ELR (cell line): ENCODE measurements at regions not wholly inside any gene's neighbourhood (a gene's known extent, or its start where the extent isn't known, plus 50 kb on each side); places are given as distances from the start of the nearest gene placed in this dataset.

Experiments
- DNase-seq: peaks from one replicate; pipeline ENCODE4 v3.0.0-alpha.2; 2015; ENCODE audit warnings: low read depth

DNA sequence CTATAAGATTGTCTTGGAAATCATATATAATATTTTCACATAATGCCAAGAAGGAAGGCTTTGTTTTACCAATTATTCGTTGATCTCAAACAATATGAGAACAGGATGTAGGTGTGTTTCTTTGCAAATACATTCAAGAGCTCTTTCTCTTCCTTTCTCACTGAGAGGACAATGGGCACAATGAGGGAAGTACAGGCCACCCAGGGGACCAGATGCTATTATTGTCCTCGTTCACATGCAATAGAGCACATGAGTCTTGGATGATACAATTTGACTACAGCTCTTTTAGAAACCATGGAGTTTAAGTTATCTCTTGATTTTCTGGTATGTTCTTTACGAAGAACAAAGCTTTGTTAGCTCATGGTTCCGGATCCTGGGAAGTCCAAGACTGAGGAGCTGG, 323.7 kb upstream of the KLF6 start:
- DNase-seq, result no peak

DNA sequence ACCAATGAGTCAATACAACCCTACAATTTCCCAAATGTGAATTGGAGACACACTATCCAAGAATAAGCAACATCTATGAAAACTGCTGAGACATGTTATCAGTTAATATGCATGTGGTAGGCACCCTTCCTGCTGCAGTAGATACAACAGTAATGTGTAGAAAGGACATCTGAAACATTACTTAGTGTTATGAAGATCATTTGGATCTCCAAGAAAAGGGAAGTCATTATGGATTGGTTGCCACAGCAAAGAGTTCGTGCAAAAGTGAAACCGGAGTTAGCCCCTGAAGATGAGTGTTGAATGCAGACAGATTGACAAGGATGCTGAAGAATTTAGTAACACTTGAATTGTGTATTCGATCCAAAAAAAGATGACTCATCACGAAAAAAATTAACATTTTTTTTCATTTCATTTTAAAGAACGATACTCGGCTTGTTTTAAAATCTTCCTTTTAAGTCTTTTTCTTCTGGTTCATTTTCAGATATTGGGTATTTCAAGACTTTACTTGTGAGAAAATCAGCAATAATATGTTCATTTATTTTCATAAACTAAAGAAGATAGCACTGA, 322.4 kb upstream of the KLF6 start:
- DNase-seq, result no peak

DNA sequence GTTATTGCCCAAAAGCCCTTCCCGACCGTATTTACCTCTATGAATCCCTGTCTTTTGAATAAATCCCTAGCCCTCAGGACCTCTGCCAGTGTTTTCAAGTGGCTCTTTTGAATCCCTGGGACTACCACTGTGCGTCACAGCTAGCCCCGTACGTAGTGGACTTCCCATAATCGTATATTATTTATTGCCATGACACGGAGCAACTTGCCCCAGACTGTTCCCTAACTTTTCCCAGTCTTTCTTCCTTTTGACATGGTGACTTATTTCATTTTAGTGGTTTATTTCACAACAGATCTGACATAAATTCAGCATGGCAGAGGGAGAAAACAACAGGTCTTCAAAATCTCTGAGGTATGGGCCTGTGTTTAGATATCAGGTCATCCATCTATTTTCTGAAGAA, 318.6 kb upstream of the KLF6 start:
- no peak for DNase-seq

DNA sequence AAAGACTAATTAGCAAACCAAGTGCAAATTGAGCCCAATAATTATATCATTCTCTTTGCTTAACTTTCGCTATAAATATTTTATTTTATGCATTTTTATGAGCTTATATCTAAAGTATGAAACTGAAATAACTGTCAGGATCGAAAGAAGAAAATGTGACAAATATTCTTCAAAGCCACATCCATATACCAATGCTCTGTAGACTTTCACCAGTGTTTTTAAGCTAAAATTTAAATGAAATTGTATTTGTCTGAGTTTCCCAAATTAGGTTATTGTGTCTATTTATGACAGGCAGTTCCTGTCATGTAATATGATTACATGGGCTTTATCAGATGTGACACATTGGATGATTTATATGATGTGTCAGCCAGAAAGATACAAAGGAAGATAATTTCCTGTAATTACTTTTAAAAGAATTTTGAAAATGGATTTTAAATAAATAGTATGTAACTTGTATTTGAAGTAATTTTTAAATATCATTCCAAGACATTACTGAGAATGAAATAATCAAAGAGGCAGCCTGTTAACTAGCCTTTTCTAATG, 317.9 kb upstream of the KLF6 start:
- peak; percentile 21 for DNase-seq

DNA sequence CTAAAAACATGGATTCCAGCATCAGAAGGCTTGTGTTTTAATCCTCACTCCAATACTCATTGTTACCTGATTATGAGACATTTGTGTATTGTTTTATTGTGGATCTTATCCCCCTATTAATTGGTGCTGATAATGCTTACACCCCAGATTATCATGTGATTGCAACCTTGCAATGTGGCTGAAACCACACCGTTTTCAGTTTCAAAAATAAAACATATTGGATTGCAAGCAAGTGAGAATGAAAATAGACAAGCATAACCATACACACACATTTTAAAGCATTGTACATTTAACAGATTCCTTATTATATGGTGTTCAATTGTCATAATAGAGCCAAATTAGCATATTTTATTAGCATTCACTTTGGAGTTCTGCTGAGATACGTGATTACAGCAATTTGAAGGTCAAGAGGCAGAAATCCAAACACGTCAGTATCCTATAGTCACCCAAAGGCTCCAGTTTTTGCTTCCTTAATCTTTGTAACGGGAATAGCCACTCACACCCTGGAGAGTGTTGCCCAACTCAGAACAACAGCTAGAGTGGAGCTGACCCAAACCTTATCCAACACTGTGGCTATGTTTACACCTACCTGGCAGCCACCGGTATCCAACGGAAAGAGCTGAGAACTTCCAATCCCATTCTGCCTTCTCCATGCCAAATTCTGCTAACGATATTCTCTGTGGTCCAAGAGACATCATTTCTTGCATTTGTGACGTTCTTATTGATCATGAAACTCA, 317.1 kb upstream of the KLF6 start:
- DNase-seq, result no peak

DNA sequence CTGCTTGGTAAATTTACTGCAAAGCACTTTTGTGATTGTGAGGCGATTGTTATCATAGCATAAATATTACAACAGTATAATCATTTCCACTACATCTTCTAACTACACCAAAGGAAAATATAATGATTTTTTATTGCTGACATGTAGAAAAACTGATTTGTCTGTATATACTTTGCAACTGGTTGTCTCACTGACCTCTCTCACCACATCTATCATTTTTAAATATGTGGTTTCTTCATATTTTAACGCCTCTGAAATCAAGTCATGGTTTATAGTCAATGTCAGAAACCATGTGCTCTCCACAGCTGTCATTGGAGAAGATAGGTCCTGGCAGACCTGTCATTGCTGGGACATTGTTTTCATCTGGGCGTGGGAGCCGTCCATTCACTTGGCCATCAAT, 315.4 kb upstream of the KLF6 start:
- no peak for DNase-seq

DNA sequence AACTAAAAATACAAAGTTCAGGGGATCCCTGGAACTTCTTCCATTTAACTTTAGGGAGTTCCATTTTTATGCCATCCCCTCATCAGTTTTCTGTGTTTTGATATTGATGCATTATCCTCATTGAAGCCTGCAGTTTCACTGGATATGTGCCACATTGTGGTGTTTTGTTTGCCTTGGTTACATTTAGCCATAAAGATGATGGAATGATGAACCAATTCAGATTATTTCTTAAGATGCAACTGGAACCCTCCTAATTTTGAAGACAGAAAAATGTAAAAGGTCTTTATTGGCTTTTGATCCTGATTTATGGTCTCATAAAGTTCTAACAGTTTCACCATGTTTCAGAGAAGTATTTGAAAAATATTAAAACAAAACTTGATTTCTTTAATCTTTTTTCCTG, 314.2 kb upstream of the KLF6 start:
- no peak for DNase-seq

DNA sequence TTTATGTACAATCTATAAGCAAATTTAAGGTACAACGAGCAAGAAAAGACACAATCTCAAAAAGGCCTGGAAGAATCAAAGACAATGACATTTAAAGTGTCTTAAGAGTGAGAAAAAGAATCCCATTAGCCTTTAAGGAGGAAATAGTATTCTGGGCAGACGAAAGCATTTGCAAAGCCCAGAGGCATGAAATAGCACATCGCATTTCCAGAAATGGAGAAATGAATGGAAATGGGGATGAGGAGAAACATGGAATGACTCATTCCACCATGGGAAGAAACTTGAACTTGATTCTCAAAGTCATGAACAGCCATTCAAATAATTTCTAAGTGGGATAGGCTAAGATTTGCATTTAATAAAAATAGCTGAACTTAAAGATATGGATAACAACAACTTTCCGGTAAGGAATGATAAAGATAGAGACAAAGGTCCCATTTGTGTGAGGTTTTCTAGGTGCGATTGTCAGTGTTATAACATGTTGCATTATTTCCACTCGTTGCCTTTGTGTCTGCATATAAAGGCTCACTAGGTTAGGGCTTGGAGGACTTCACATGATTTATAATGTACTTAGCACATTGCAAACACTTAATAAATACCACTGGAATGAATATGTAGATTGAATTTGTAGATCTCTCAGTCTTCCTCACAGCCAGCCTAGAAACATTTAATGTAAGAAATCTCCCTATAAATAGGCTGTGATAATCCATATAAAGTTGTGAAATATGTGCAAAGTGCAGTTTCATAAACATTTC, 310.3 kb upstream of the KLF6 start:
- no peak for DNase-seq

DNA sequence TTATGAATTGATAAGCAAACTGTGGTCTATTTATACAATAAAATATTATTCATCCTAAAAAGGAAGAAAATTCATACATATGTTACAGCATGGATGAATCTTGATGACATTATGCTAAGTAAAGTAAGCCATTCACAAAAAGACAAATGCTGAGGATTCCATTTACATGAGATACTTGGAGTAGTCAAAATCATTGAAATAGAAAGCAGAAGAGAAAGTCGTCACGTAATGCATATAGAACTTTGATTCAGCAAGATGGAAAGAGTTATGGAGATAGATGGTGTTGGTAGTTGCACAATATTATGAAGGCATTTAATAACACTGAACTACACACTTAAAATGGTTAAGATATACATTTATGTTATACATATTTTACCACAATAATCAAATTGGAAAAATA, 309.7 kb upstream of the KLF6 start:
- DNase-seq, result no peak

DNA sequence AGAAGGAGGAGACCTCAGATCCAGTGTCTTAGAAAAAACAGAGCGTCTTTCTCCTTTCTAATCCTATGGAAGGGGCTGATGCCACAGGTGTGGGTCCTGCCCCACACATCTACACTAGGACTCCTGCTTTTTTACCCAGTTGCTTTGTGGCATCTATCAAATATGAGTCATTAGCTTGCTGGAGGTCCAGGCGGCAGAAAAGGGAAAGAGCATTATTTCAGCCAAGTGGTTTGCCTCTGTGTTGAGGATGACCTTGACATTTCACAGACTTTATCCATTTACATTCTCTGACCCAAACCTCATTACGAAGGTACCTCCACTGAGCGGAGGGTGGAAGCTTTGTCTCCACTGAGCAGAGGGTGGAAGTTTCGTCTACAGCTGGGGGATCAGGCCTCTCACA, 308.4 kb upstream of the KLF6 start:
- peak; percentile 19 for DNase-seq

DNA sequence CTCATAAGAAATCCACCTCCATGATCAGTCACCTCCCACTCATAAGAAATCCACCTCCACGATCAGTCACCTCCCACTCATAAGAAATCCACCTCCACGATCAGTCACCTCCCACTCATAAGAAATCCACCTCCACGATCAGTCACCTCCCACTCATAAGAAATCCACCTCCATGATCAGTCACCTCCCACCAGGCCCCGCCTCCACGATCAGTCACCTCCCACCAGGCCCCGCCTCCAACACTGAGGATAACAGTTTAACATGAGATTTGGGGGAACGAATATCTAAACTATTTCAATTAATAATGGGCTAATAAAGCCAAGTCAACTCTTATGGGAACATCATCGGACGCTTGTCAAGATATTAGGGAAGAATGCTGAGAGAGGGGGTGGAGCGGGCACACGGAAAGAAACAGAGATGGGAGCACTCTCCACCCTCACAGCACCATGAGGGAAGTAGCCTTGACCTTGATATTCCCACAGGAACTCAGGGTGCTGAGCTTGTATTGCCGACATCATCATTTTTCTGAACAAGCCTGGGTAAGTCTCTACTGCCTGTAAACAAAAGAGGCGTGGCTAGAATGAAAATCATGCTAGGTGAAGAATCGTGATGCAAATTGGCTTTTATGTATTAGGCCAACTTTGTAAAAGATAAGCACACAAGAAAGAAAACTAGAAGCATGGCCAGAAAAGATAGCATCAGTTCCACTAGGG, 303.5 kb upstream of the KLF6 start:
- no peak for DNase-seq

DNA sequence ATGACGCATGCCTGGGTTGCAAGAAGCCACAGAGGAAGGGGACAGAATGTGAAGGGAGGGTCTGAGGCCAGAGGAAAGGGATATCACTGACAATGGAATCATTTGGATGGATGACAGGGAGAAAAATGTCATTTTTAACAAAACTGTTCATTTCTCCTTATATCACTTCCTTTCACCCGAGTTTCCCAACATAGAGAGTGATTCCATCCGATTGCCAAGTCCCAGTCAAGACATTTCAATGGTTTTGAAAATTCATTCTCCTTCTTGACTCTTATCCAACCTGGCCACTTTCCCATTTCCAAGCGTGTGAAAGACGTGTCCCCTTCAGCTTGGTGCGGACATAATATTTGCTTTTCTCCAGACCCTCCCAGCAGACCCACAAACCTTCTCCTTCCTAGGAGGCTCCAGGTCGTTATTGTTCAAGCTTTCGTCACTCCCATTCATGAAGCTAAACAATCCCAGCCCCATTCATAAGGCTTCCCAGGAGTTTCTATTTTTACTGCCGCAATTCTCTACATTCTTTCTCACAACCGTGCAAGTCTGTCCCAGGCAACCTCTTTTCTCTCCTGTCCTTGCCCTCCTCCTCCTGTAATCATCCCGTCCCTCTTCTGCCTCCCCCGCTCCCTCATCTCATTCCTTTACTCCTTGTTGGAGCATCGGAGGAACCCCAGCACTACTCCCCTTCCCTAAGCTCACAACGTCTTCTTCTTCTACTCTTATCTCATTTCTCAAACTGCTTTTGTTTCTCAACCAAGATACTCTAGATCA, 301.3 kb upstream of the KLF6 start:
- DNase-seq, result no peak

DNA sequence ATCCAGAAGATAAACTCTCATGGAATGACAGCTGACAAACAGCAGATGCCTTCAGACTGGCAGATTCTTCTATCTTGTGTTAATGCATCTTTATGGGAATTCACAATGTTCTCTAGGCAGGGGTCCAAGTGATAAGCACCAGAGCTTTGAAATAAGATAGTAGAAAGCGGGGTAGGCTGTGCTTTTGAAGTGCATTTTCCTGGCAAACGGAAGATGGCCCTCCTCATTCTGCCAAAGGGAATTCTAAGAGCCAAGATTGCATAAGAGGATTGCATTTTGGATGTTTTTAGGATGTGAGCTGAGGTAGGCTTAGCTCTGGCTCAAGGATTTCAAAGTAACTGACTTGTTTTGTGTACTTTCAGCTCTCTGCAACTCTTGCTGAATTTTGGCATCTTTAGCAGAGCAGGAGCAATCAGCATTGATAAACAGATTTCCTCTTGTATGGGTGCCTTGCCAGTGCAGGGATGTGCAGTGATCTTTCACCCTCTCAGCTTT, 298.5 kb upstream of the KLF6 start:
- DNase-seq, result no peak

DNA sequence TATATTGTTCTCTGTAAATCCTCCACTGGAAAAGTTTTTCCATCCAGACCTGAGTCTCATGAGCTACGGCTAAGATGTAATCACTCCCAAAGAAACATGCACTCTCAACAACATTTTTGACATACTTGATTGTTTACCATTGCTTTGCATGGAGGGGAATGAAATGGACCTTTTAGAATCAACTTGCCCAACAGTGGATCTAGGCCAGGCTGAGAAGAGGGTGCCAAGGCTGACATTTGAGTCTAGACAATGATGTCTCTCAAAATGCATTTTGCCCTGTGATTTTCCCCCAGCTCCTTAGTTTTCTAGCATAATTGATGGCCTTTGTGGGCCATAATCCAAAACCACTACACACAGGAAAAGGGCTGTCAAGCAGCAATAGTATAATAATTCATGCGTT, 297.9 kb upstream of the KLF6 start:
- DNase-seq, result no peak

DNA sequence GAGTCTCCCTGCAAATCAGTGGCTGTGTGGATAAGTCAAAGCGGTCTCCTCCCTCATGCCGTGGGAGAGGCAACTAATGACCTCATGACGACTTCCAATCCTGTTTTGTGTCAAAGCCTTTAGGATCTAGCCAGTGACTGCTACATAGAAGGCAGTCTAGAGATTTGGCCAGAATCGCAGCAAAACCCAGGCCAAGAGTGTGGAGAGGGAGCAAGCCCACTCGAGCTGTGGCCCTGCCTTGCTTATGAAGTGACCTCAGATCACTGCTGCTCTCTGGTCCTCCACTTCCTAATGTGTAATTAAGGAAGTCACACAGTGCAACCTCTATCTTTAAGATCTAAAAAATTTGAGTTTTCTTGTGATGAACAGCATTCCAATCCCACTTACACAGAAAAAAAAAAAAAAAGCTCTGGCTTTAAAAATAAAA, 296.7 kb upstream of the KLF6 start:
- peak; percentile 24 for DNase-seq

DNA sequence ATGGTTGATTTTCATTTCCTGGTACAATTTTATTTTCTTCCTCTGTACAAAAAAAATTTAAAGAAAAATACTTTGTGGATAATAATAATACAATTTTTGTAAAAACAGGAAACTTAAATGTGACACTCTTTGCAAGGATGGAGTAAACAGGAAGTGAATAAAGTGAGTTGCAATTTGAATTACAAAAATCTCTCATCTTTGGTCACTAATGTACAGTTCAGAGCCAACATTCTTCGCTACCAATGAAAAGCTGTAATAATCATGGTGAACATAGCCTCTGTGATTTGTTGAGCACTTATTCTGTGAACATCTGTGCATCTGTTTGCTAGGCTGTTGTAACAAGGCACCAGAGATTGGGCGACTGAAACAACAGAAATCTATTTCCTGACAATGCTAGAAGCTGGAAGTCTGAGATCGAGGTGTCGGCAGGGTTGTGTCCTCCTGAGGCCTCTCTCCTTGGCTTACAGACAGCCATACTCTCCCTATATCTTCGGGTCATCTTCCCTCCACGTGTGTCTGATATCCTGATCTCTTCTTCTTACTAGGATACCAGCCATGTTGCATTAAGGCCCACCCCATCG, 295.3 kb upstream of the KLF6 start:
- DNase-seq, result no peak

DNA sequence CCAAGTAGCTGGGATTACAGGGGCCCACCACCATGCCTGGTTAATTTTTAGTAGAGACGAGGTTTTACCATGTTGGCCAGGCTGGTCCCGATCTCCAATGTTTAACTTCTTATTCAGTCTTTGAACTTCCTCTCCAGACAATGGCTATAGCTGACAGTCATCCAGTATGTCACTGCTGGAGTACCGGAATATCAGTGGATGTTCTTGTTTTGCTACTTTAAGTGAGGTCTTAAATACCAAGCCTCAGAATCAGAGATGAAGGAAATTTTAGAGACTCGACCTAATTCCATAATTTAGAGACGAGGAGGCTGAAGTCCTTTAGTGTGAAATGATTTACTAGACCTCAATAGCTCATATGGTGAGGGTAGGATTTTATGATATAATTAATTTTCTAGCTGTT, 294.8 kb upstream of the KLF6 start:
- no peak for DNase-seq

DNA sequence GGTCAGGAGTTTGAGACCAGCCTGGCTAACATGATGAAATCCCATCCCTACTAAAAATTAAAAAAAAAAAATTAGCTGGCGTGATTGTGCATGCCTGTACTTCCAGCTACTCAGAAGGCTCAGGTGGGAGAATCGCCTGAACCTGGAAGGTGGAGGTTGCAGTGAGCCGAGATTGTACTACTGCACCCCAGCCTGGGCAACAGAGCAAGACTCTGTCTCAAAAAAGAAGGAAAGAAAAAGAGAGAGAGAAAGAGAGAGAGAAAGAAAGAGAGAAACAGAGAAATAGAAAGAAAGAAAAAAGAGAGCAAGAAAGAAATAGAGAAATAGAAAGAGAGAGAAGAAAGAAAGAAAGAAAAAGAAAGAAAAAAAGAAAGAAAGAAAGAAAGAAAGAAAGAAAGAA, 292.8 kb upstream of the KLF6 start:
- no peak for DNase-seq

DNA sequence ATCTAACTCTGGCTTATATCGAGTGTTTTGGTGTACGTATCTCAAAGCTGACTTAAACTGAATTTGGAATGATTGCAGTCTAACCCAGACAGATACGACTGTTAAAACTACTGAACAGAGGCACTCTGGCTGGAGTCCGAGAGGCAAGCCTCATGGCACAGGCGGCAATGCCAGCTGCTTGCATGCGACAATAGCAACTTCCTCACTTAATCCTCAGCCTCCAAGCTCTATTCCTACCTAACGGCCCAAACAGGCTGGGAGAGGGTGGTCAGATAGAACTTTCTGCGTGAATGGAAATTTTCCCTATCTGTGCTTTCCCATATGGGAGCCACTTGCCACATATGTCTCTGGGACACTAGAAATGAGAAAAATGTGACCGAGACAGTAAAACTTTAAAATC, 292.0 kb upstream of the KLF6 start:
- no peak for DNase-seq

DNA sequence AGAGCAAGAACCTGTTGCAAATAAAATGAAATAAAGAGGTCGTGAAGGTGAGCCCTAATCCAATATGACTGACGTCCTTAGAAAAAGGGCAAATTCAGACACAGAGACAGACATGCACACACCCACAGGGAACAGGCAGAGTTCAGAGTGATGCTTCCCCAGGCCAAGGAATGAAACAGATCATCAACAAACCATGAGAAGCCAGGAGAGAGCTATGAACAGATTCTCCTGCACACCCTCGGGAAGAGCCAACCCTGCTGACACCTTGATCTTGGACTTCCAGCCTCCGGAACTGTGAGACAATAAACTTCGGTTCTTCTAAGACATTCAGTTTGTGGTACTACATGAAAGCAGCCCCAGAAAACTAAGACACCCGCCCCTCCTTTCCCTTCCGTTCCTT, 290.4 kb upstream of the KLF6 start:
- DNase-seq, result no peak
